Brain pericyte (primary cell): ENCODE measurements at regions not wholly inside any gene's neighbourhood (a gene's known extent, or its start where the extent isn't known, plus 50 kb on each side); places are given as distances from the start of the nearest gene placed in this dataset.

Experiments
- DNase-seq: peaks from one replicate; pipeline ENCODE4 v3.0.0-alpha.2; 2012; ENCODE audit warnings: low read depth, low spot score

DNA sequence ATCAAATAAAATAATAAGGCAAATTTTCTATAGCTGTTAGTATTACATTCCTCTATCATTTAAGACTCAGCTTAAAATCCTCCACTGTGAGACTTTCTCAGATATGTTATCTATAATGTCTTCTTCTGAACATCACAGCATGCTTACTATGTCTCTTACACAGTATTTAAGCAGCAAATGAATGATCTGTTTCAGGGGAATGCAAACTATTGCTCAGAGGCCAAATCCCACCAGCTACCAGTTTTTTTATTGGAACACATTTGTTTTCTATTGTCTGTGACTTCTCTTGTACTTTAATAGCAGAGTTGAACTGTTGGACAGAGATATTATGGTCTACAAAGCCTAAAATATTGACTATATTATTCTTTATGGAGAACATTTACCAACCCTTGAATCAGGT, 59.6 kb downstream of the C3orf38 start:
- DNase-seq: no peak

DNA sequence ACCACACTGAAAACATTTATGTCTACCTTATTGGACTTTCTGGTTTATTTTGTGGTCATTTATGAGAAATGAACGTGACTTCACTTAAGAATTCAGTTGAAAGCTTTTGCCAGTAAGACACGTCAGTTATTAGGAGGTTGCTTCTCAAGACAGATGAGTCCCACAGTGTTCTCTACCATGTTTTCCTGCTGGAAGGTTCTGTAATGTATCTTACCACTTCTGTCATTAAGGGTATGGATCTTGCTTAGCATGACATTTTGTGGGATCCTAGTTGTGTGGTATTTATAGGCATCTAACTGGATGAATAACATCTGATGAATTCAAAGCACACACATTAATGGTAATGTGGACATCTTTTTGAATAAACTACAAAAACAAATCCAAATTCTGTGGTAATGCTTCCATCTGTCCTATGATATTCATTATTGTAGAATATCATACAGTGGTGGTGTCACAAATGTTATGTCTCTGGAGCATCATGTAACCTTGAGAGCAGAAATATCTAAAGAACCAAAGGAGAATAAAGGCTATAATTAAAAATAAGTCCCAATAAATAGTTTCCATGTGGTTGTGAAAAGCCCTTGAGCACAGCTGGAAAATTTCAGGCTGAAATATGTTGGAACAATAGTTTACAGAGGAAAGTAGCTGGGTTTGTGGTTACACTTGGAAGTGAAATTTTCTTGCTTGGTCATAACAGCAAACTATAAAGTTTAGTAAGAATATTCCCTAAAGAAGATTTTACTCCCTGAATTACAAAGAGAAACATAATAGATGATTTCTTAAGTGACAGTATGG, 61.5 kb downstream of the C3orf38 start:
- DNase-seq: no peak

DNA sequence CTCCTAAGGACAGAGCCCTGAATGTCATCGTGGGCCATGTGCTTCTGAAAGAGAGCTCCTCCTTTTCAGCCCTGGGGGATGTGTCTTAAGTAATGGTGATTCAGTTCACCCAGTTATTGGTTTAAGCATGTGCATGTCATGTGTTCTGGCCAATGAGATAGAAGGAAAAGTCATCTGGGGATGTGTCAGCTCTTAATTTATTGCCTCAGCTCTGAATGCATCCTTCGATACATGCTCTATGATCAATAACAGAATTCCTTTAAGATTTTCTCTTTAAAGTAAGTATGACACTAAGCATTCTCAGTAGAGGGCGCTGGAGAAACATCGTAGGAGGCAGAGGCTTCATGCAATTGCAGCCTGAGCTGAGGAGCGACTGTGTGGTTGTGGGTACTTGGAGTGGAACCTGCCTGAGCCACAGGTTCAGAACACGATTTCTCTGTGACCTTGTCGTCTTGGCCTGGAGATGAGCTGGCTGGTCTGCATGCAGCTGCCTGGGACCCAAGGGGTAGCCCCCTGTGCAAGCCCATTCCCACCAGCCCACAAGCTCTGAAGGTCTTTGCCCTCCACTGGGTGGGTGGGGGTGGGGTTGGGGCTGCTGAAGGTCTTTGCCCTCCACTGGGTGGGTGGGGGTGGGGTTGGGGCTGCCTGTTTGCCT, 69.5 kb downstream of the C3orf38 start:
- no peak for DNase-seq

DNA sequence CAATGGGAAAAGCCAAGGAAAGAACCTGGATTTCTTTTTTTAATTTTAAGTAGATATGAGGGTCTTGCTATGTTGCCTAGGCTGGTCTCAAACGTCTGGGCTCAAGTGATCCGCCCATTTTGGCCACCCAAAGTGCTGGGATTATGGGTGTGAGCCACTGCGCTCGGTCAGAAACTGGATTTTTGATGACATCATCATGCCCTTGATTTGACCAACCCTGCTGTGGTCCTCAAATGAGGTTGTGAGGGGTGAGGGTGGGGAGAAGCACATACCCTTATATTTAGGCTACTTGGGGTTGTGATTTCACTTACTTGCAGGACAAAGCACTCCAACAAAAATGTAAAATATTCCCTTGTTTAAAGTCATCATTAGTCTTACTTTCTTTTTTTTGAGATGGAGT, 70.4 kb downstream of the C3orf38 start:
- DNase-seq: no peak

DNA sequence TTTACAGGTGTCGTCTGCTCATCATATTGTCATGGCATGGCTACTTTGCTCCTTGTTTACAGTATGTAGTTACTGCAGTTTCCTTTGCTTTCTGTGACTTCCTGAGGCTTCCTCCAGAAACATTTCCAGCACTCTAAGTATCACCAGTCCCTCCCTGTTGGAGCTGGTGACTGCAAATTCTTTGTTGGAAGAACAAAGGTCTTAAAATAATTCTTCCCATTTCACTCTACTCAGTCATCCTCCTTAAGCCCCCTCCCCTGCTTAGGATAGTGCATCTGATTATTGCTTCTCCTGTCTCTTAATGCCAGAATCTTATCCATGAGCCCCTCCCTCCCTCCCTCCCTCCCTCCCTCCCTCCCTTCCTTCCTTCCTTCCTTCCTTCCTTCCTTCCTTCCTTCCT, 72.0 kb downstream of the C3orf38 start:
- DNase-seq: no peak

DNA sequence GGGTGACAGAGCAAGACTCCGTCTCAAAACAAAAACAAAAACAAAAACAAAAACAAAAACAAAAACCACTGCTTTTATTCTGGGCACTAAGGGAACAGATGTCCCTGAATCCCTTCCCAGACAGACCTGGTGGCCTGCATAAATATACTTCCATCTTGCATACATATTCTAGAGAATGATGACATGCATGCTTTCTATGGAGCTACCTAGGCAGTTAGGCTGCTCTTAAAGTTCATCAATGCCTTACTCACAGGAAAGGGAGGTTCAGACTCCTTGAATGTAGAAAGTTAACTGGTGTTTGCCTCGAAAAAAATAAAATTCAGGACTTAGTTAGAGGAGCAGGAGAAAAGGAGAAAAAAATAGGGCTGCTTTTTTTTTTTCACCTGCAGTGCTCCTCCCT, 72.6 kb downstream of the C3orf38 start:
- no peak for DNase-seq

DNA sequence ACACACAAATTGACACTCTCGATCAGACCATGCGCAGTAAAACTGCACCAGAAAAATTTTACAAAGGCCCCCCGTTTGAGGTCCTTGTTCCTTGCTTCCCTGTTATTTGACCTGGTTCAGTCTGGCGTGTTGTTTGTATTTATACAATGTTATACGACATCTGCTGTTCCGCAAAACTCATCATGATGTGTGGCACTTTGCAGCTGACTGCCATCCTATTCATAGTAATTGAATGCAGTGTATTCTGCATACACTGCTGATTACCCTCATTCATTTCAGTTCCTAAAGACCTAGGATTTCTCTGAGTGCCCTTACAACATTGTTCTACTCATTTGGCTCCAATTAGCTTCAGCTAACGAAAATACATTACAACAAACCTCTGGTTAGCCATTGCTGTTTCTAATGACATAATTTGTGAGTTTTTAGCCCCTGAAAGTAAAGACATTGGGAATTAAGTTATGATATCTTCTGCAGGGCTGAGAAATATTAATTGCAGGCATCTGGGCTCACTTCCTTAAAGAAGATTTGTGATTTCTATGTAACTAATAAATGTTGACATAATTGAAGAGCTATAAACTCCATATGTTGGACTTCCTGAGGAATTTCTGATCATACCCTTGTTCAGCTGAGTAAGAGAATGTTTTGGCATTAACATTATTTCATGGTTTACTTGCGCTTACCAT, 75.7 kb downstream of the C3orf38 start:
- no peak for DNase-seq

DNA sequence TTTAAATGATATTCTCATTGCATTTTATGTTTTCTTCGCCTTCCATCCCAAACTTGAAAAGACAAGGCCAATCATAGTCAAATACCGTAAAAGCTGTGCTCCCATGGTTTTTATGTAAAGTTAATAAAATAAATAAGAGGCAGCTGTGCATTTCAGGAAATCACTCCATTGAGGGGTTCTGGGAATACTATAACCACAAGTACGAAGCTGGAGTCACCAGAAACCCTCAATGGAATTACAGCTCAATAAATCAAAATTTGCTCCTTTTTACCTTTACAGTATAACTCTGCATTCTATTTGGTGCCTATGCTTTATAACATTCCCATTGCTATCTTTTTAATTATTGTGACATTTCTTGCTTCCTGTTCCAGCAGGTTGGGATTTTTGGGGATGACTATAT, 77.2 kb downstream of the C3orf38 start:
- no peak for DNase-seq

DNA sequence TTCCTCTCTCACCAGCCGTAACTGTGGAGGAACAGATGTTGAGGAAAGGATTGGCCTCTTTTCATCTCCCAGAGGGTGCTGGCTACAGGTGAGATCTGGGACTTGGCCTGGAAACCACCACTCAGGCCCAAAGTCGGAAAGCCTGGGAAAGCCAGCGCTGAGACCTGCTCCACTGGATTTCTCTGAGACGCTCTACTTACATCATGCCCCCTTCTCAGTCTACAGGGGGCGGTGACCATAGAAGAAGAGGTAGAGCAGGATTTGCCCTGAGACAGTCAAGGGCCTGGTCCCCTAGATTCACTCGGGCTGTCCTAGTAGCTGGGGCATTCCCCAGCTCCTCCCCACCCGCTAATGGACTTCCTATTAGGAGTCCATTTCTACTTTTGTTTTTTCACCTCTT, 80.9 kb downstream of the C3orf38 start:
- DNase-seq: no peak

DNA sequence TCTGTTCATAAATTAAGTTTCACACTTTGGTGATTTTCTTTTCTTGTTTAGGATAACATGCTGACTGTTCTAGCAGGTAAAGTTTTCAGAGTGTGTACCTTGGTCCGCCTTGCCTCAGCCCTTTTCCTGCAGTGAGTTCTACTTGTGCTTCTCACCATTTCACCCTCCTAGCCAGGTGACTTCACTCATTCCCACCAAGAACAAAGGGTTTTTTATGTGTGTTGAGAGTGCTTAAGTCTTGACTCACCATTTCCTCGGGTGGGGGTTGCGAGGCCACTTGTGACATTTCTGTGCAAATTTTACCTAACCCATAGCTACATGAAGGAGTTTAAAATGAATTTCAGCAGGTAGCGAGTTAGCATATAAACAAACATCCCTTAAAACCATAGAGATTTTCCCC, 81.4 kb downstream of the C3orf38 start:
- DNase-seq: no peak

DNA sequence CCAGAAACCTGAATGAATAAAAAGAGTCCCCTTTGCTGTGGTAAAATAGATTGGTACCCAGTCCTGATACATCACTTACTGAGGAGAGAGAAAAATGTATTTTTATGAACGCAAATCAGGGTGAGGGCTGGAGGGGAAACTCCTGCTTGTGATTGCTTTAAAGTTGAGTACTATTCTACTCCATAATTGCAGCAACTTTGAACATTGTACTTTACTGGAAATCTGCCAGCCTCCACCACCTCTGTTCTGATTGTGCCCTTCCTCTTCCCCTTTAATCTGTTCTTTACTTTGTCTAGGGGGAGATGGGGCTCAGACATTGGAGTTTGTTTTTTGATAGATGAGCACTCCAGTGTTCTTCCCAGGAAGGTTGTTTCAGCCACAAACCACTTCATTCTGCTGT, 81.9 kb downstream of the C3orf38 start:
- DNase-seq: no peak

DNA sequence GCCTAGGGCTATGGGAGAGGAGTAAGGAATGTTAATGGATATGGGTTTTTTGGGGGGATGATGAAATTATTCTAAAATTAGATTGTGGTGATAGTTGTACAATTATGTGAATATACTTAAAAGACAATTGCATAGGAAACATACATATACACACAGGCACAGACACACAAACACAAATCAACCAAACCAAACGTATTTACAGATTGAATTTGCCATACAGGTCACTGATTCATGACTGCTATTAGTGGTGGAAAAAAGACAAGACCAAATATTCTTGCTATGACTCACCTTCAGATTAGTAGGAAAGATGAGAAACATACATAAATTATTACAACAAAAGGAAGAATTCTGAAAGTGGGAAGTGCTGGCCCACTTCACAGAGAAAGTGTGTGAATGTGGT, 85.3 kb downstream of the C3orf38 start:
- no peak for DNase-seq

DNA sequence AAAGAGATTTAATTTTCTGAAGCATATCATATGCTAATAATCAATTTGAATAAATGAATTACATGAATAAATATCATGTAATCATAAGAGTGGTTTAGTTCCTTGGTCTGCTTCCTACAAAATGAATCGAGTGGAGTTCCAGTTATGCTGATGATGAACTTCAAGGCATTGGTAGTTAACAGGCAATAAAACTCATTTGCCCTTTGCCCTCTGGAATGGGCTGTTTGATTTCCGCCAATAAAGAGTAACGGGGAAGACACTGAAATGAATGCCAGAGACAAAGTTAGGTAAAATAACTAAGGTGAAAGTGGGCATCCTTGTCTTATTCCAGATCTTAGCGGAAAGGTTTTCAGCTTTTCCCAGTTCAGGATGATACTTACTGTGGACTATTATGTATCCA, 90.1 kb downstream of the C3orf38 start:
- DNase-seq: no peak

DNA sequence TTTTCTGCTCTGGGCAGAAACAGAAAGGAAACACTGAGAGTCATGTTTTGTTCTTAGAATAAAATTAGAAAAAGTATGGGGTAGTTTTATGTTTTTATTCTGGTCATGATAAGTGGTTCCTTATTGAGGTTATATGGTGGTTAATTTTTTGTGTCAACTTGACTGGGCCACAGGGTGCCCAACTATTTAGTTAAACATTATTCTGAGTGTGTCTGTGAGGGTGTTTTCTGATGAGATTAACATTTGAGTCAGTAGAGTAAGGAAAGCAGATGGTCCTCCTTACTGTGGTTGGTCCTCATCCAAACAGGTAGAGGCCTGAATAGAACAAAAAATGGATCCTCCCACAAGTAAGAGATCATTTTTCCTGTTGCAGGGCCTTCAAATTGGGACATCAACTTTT, 98.9 kb downstream of the C3orf38 start:
- DNase-seq: no peak

DNA sequence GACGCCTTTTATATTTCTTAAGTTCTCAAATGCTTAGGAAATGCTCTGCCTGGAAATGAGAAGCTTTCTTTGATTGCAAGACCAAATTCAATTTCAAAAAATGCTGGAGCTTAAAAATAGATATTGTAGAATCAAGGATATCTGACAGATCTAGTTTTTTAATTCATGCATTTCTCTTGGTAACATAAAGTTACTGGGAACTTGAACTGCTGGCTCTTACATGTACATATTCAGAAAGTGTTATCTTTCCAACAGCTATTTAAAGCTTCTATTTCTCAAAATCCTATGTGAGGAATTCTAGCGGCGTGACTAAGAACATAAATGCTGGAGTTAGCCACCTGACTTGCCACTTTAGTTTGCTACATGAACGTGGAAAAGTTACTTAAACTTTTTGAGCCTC, 109.3 kb downstream of the C3orf38 start:
- no peak for DNase-seq

DNA sequence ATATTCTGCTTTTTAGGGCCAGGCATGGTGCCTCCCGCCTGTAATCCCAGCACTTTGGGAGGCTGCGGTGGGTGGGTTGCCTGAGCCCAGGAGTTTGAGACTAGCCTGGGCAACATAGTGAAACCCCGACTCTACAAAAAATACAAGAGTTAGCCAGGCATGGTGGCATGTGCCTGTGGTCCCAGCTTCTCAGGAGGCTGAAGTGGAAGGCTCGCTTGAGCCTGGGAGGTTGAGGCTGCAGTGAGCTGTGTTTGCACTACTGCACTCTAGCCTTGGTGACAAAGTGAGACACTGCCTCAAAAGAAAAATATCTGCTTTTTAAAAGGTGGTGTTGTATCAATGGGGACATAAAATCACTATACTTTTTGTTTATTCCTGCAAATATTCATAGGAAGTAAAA, 112.8 kb downstream of the C3orf38 start:
- no peak for DNase-seq

DNA sequence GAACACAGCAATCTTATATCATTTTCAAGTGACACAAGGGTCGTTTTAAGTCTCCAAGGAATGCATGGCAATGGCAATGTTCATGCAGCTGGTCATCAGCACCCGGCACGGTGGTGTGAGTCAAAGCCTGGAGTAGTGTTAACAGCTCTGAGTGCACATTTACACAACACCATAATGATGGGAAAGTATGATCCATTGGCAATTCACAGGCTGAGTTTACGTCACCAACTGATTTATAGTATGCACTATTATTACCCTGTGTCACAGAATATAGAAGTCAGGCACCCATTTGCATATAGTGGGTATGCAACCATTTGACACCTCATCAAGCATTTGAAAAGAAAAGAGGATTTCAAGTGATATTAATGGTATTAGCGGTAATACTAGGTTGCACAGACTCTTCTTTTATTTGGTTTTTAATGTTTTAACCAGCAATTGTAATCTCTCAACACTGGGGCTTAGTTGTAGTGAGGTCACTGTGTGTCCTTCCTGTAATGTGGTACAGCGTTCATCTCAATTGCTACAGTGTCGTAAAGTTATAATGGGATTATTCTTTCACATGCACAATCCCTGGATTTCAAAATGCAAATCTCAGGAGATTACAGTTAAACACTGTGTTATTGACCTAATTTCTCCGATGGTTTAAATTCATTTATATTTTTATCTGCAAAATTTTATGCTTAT, 113.8 kb downstream of the C3orf38 start:
- no peak for DNase-seq

DNA sequence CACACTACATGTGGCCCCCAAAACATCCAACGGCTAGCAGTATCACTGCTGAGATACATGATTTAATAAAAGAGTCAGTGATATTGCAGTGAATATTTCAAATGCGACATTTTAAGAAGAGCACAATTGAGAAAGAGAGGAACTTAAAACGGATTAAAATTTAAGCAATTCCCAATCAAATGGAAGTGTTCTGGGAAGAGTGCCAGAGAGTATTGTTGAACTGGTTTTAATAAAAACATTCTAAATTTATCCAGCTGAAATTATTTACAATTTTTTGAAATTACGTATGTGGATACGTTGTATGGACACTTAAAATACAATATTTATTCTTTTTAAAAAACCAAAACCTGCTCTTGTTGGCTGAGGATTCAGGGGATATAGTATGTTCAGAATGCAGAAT, 117.7 kb downstream of the C3orf38 start:
- no peak for DNase-seq

DNA sequence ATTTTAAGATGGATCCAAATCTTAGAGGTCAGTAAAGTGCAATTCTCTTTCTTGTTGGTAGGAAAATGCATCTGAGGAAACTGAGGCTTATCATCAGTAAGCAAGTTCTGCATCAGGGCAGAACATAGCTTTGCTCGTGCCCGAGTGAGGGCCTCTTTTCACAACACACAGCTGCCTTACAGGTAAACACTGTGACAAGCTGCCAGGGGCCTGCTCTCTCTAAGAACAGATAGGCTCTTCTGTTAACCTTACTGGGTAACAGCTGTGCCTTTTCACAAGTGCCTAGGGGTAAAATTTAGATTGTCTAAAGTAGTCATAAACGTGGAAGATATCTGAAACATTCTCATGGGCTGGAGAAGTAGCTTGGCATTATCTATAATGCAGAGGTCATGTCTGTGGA, 118.1 kb downstream of the C3orf38 start:
- DNase-seq: no peak

DNA sequence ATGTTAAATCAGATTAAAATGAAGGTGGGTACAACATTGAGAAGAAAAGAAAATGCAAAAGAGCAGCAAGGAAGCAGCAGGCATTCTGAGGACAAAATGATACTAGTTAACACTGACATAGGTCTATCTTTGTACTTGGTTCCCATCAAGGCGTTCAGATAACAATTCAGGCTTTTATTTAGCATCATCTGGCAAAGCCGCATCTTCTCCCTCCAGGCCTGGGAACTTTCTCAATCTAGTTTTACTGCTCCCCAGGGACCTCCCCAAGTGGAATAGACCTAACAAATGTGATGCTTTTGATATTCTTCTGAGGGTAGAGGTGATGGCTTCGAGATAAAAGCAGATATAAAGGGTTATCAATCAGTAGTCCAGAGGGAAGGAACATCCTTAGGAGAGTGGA, 130.6 kb downstream of the C3orf38 start:
- no peak for DNase-seq

DNA sequence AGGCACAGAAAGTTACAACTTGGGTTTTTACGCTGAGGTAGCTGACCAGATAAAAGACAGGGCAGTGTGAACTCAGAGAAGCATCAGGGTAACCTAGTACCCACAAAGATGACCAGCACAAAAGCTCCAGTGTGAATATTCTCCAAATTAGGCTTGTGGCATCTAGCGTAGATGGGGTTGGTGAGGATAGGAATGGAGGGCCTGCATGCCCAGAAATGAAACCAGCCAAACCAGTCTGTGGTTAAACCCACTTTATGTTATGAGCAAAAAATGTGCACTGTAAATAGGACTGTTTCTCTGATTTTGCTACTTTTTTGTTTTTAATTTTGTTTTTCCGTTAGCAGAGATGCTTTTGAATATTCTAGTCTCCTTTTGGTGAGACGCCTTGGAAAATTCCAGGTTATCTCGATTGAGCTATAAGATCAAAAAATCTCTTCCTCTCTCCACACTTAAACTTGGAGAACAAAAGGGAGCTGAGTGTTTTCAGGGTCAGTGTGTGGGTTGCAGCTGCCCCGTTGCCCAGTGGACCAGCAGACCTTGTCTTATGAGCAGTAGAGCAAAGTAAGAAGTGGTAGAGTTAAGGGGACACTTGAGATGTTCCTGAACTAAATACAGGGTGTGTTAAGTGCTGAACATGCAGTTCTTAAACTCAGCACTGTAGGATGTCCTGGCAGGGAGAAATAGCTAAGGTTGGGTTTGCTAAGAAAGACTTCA, 132.9 kb downstream of the C3orf38 start:
- no peak for DNase-seq

DNA sequence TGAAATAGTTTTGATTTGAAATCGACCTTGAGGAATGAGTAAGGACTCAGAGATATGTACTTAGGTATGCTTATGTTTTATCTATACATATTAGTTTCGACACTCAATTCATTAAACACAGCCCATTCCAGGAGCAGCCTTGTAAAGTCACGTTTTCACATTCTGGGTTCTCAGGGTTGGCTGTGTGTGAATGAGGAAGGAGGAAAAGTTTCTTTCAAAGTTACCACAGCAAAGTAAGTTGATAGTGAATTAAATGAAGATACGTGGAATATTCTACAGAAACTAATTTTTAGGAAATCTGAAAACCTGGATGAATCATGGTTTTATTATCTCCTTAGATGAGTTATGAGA, 133.5 kb downstream of the C3orf38 start:
- DNase-seq: no peak
